ENCODE measurements at regions not wholly inside any gene's neighbourhood (a gene's known extent, or its start where the extent isn't known, plus 50 kb on each side); places are given as distances from the start of the nearest gene placed in this dataset.
"Not testable (repeated sequence)": the region's sequence is repeated elsewhere in the genome, so short reads cannot be mapped to it uniquely, and the experiment has no call there.

DNA sequence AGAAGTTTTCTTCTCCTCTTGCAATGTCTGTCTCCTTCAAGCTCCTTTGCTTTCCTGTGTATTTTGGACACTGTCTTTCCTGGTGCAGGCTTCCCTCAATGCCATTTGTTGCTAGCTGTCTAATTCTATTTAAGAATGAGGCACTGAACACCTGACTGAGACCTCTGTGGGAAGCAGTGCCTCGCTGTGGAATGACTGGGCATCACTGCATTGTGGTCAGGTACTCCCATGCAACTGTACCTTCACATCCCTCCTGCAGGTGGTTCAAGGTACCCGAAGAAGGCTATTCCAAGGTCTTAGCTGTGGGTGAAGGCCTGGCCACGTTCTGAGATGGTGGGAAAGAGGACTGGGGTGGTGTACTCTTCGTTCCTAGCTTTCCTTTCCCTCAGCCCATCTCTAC is 152.8 kb upstream of the CTAGE1 start:
- DNase-seq: no peak

DNA sequence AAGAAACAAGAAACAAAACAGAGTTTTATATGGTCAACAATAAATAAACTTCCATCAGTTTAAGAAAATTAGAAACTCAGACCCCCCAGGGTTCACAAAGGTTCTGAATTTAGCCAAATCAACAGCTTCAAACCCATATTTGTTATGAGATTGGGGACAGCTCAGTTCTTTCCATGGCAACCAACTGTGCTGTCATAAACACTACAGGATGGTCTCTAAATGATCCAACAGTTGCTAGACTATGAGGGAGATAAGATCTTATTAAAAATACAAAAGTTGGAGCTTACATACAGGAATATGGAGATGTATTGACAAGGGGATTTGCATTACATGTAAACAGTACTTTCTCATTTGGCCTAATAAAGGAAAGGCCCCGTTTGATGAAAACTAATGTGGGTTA is 154.6 kb upstream of the CTAGE1 start:
- DNase-seq: no peak

DNA sequence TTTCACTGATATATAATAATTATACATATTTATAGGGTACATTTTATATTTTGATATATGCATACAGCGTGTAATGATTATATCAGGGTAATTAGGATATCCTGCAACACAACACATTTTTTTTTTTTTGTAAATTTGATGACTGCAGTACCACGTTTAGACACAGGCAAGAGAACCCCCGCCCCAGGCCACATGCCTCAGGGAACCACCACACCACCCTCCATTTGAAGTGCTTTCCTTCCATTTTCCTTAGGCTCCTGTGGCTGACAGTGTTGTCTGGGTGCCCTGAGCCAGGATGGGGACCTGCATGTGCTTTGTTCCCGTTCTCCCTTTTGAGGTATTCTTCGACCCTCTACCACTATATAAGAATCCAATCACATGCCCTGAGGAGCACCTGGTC is 161.6 kb upstream of the CTAGE1 start:
- no peak for DNase-seq

DNA sequence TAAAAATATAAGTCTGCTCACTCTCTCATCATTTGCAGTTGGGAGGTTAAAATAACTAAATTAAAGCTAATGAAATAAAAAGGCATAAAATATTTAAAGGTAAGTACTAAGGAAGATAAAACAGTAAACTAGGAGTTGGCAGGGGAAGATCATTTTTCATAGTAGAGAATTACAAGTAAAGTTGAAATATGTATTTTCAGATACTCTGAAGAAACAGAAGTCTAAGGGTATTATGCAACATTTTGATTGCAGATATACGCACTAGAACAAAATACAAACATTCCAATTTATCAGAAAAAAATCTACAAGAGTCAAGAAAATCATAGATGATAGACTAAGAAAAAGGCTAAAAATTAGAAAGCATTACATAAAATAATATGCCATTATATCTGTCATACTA is 167.6 kb upstream of the CTAGE1 start:
- no peak for DNase-seq

DNA sequence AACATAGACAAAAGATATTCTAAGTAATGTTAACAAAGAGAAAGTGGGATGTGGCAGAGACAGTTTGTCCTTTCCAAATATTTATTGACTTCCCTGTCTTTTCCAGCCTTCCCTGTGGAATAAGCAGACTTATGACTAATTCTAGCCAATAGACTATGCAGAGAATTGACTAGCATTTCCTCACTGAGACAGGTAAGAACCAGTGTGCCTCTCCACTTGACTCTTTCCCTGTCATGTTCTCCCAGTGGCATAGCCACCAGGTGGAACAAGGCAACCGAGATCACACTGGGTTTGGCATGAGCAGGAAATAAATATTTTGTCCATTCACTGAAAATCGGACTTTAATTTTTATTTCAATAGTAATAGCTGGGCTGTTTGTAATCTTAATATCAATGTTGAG is 168.1 kb upstream of the CTAGE1 start:
- no peak for DNase-seq

DNA sequence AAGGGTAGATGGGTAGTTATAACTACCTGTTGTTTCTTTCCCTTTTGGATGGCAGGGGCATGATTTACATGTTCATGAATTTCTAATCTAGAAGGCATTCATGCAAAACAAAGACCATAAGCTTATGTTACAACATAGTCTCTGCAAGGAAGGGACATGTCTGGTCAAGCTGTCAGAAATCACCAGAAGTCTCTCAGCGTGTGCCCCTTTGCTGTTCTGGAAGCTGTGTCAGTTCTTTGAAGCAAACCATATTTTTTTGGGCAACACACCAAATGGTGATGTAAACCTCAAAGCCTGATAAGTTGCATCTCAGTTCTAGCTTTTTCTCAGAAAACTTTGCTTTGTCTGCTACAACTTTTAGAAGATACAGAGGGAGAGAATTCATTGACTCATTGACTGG is 173.5 kb upstream of the CTAGE1 start:
- DNase-seq: no peak

DNA sequence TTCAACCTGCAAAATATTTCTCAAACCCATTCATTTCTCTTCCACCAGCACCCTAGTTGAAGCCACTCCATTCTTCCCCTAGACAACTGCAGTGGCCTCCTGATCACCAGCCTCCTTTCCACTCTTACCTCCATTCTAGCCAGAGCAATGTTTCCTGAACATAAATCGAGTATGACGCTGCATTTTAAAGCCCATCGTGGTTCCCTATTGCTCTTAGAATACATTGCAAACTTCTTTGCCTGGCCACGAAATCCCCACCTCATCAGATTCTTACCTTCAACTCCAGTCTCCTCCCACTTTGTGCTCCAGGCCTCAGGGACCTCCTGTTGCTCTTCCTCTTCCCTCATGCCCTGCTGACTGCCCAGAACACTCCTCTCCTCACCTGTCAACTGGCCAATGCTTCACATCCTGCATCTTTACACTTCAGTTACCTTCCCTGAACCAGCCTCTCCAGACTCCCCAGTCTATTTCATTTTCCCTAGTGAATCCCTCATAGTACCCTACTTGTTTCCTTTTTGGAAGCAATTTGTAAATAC is 176.5 kb upstream of the CTAGE1 start:
- DNase-seq: no peak

DNA sequence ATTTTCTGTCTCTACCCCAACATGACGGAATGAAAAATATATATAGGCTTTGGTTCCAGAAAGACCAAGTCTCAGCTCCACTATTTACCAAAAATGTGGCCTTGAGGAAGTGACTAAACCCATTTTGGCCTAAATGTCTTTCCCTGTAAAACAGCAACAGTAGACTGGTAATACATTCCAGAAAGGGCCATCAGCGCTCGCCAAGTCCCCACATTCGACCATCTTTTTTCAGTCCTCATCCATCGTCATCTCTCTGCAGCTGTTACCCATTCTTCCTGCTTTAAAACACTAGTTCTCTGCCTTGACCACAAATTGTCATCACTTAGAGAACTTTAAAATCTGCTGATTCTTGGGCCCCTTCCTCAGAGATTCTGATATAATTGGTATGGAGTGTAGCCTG is 183.8 kb upstream of the CTAGE1 start:
- no peak for DNase-seq

DNA sequence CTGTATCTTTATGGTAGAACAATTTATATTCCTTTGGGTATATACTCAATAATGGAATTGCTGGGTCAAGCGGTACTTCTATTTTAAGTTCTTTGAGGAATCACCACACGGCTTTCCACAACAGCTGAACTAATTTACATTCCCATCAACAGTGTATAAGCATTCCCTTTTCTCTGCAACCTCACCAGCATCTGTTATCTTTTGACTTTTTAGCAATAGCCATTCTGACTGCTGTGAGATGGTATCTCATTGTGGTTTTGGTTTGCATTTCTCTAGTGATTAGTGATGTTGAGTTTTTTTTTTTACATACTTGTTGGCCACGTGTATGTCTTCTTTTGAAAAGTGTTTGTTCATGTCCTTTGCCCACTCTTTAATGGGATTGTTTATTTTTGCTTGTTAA is 184.7 kb upstream of the CTAGE1 start:
- DNase-seq: not testable (repeated sequence)

DNA sequence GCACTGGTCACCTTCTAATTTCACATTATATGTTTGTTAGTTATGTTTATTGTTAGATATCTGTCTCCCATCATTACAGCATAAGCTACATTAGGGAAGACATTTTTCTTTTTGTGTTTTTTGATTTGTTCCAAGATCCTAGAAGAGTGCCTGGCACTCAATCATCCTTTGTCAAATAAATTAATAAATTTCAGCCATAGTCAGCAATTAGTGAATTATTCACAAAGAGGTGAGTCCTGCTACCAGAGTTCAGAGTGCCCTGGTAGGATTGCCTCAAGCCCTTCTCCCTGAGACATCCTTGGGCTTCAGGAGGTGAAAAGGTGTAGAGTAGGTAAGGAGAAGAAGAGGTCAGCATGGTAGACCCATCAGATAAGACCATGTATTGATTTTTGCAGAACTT is 186.2 kb upstream of the CTAGE1 start:
- no peak for DNase-seq

DNA sequence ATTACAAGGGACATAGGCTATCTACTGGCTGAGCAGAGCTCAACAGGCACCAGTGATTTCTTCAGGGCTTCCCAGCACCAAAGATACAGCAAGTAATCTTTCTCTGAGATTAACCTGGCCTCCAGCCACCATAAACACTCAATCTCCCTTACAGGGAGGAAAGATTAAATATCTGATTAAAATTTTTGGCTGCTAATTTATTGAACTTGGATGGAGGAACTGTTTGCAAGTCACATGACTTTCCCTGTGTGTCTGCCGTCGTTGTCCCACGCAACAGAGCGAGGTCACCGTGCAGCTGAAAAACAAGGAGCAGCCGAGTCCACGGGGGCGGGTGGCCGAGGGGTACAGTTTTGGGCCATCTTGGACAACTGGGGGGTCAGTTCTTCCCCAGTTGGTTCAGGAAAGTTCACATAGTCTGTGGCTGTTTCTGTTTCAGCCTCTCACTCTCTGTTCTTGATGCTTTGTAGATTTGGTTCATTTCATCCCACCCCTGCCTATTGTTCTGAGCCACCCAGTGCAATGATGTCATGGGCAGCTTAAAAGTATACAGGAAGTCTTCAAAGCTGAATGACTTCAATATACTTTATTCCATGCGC is 186.8 kb upstream of the CTAGE1 start:
- no peak for DNase-seq

DNA sequence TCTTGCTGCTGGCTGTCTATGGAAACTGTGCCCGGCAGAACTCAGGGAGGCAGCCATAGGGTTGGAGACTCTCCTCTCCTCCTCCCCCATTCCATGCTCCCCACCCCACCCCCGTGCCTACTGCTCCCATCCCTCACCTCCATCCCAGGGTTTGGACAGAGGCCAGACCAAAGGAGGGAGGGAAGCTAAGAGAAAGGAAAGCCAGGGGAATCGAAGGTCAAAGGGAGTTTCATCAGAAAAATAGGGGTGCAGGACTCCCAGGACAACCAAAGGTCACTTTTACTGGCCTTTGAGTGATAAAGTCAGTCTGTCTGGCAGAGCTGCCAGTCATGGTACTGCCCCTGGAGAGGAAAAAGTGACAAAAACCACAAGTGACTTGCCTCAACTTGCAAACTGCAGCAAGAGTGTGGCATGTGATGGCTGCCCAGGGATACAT is 187.3 kb upstream of the CTAGE1 start:
- no peak for DNase-seq

DNA sequence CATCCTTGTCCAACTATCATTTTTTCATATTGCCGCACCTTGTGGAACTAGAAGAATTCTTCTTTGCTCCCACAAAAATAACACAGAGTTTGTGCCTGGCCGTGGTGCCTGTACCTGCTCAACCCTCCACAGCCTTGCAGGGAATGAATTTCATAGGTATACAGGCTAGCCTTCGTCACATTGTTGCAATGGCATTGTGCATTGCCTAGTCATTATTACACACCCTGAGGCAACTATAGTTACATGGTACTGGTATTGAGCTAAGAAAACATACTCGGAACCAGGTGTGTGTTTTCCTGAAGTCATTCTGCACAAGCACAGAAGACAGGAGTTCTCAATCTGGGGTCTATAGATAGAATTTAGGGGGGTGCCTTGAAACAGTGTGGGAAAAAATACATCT is 188.0 kb upstream of the CTAGE1 start:
- no peak for DNase-seq

DNA sequence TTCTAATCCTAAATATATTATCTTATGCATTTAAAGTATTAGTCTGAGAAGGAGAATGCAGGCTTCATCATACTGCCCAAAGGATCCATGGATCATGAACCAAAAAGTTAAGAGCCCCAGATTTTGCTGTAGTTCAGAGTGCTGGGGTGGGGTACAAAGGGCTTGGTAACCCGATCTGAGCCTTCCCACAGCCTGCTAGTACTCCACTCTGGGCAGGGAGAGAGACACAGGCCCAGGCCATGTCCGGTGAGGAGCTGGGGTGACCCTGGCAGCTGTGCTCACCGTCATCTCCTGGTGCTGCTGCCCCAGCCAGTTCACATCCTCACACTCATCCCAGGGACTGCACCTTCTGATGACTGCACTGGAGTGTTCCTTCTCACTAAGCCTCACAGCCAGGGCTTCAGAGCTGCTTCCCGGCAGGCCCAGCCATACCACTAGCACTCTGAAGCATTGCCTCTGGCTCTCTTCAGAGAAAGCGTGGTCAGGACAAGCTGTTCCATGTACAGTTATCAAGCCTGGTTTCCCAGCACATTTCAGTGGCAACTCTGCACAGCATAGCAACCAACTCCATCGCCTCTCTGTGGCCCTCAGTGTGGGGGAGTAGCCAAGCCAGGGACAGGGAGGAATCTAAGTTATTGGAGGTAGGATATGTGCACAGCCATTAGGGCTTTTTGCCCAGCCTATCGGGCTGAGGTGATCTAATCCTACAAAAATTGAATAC is 189.0 kb upstream of the CTAGE1 start:
- DNase-seq: no peak

DNA sequence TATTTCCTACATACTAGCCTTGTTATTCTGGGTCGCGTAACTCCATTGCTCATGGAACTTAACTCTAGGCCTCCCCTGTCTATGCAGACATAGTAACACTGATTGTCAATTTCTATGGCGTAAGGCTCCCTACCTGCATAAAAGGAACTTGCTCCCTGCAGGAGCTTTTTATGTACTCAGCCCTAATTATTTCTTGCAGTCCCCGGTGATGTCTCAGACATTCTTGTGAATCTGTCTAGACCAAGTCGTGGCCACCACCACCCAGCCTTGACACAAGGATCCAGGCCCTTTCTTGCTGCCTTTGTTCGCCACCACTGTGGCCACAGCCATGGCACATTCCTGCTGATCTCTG is 189.5 kb upstream of the CTAGE1 start:
- DNase-seq: no peak

DNA sequence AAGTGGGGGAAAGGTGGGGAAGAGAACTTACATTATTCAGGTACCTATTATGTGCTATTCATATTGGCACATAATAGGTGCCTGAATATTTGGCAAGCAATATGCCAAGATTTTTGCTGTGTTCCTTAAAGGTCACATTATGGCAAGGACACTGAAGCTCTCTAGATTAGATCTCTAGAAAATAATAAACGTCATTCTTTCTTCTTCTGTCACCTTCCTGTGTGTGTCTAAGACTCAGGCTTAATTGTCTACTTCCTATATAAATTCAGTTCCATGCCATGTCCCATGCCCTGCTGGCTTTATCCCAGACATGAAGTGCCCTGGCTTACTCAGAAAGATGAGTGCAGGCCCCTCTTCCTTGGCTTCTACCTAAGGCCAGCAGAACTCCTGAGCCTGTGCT is 191.1 kb upstream of the CTAGE1 start:
- no peak for DNase-seq

DNA sequence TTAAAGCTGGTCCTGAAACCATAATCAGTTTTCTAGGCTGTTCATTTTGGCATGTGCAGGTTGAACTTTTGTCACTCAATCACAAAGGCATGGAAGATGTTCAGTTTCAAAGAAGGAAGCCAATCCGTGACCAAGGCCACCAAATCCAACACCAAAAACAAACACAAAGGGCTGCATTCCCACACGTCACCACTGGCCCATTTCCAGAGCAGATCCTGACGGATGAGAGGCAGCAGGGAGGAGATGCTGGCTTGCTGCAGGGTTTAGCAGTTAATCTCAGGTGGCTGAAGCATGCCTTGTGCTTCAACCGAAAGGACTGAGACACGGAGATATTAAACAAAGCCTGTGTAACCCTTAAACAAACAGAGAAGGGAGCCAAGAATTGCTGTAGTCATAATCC is 191.9 kb upstream of the CTAGE1 start:
- no peak for DNase-seq

DNA sequence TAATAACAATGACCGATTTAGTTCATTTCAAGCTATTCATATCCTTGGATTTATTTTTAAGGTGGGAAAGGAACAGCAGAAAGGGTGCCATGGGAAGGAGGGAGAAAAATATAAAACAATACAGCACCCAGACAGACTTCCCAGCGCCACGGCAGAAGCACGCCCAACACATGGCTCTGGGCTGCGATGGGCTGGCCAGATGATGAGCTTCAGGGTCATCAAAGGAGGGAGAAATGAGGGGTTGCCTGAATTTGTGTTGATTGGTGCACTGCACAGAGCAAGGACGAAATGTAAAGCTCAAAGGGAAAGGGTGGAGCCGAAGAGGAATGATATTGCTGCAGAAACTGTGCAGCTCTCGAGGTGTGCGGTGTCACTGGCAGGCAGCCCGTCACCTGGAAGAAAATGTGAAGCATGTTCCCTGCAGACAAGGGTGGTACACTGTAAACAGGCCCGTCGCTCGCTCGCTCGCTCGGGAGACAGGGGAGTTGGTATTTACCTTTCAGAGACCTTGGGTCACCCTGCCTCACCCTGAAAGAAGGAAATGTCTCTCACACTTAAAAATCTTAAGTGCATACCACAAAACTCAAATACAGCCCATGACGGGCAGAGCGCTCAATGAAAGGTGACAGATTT is 195.5 kb upstream of the CTAGE1 start:
- DNase-seq: no peak

DNA sequence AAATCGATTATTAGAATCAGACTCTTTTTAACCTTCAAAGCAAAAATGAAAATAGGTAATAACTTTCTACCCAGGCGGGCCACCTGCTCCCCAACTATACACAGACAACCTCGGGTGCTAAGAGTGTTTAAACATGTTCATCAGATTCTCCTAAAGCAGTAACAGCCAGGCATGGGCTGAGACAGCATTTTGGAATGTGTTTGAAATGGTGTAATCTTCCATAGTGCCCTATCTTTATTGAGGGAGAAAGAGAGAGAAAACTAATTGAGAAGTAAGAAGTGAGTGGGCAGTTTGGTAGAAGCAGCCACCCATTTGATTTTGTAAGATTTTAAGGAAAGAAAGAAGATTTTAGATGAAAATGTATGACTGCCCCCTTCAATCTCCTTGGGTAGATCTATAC is 196.1 kb upstream of the CTAGE1 start:
- DNase-seq: no peak

DNA sequence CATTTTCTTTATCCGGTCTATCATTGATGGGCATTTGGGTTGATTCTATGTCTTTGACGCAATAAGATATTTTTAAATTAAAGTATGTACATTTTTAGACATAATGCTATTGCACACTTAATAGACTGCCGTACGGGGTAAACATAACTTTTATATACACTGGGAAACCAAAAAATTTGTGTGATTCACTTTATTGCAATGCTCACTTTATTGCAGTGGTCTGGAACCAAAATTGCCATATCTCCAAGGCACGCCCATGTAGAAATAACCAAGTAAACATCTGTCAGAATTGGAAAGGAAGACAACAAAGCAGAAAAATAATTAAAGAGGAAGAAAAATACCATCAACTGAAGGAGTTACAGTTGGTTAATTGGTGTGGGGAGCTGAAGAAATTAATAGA is 205.8 kb upstream of the CTAGE1 start:
- DNase-seq: no peak

DNA sequence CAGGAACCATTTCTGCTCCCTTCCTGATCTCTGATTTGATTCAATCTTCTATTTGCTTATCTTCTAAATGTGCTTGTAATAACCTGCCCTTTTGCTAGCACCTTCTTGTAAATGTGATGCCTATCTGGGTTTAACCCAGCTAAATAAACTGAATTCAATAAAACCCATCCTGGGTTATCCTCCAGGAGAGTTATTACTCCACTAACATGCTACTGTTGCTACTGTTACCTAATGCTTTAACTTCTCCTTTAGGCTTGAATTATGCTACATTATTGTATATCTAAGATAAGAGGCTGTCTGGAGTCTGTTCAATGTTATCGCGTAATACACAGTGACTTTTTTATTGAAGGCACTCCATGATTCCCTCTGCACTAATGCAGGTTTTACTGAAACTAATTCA is 206.5 kb upstream of the CTAGE1 start:
- DNase-seq: no peak

DNA sequence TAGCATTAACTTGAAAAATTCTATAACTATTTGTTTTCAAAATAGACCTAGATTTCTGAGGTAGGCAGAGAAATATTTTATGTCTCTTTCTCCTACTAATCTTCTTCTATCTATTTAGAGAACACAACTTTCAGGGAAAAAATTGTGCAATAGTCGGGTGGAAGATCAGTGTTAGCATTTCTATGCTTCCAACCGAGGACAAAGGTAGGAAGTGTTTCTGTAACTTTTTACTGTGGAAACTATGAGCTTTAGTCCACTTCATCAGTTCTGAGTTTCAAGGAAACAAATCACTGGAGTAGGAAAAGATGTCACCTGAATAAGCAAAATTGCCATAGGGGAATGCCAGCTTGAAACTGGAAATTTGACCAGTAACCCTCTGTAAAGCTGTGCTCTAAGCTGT is 207.7 kb upstream of the CTAGE1 start:
- no peak for DNase-seq

DNA sequence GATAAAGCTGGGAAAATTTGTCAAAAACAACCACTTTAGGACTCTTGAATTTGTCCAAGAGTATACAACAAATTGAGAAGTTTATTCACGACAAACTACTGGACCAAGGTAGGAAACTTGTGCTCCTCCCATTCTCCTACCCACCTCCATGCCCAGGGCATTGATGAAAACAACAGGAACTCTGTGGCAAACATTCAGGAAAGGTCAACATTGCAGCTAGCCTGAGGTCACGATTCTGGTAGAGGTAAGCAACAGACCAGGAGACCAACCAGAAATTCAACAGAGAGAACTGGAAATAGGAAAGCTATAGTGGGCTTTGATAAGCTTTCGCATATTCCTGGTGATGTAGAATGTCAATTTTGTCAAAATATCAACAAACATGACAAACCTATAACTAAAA is 209.1 kb upstream of the CTAGE1 start:
- DNase-seq: no peak

DNA sequence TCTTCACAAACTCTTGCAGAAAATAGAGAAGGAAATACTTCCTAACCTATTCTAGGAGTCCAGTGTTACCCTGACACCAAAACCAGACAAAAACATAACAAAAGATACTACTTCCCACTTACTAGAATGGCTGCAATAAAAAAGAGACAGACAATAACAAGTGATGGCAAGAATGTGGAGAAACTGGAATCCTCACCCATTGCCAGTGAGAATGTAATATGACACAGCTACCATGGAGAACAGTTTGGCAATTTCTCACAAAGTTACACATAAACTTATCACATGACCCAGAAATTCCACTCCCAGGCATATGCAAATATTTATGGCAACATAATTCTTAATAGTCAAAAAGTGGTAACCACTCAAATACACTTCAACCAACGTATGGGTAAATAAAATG is 209.8 kb upstream of the CTAGE1 start:
- no peak for DNase-seq
